Activated T-cell treated with anti-CD3 and anti-CD28 coated beads, Interleukin-2, amount 50 U/mL, for 4 hours (primary cell): ENCODE measurements at regions not wholly inside any gene's neighbourhood (a gene's known extent, or its start where the extent isn't known, plus 50 kb on each side); places are given as distances from the start of the nearest gene placed in this dataset.
"Not testable (repeated sequence)": the region's sequence is repeated elsewhere in the genome, so short reads cannot be mapped to it uniquely, and the experiment has no call there.

Experiments used
- ATAC-seq, 2 donors: fragments of 200-7000 bp; cut with Tn5 transposase; one replicate each; pipeline ENCODE4 v1.10.0; 2021
- DNase-seq: peaks from one replicate; pipeline ENCODE4 v3.0.0-alpha.2; 2020
- H3K27me3 Mint-ChIP-seq: one replicate; pipeline ENCODE4 v1.8.0; 2021; ENCODE audit warnings: low read depth, mixed read lengths
- H3K36me3 Mint-ChIP-seq: one replicate; pipeline ENCODE4 v1.8.0; 2022; ENCODE audit warnings: mixed read lengths; ENCODE audit not compliant: insufficient read depth
- H3K4me1 Mint-ChIP-seq: one replicate; pipeline ENCODE4 v1.8.0; 2021; ENCODE audit warnings: low read depth, mixed read lengths
- H3K4me3 Mint-ChIP-seq: one replicate; pipeline ENCODE4 v1.8.0; 2021; ENCODE audit warnings: mild to moderate bottlenecking, moderate library complexity, mixed read lengths
- H3K9me3 Mint-ChIP-seq: one replicate; pipeline ENCODE4 v1.8.0; 2021; ENCODE audit warnings: mixed read lengths

DNA sequence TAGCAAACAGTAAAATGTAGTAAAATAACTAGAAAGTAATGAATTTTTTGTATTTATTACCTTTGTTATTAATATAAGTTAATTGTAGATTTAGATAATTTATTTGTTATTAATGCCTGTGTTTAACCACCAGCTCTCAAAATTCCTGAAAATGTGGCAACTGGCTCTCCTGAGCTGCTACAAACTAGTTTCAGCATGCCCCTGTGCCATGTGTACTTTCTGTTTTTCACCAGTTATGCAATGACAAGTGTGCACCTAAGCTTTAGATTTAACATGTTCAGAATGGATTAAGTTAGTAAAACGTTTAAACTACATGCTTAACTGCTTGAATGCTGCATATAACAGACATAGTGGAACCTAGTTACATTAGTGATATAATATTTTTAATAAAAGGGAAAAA is 88.1 kb downstream of the POSTN start:
- Mint-ChIP-seq H3K9me3 (no peaks in the 10 kb centered on the region), H3K4me1 (no peaks in the 10 kb centered on the region), H3K4me3 (no peak overlapping the region), H3K27me3 (no peaks in the 10 kb centered on the region), H3K36me3 (no peaks in the 10 kb centered on the region)
- no peak for DNase-seq
- no peak for ATAC-seq

- no peaks in the 10 kb centered on the region for H3K9me3 Mint-ChIP-seq
- no peaks in the 10 kb centered on the region for H3K36me3 Mint-ChIP-seq
- ATAC-seq, result no peak
- no peaks in the 10 kb centered on the region for H3K27me3 Mint-ChIP-seq
- no peak overlapping the region for H3K4me3 Mint-ChIP-seq
- DNase-seq, result no peak
- no peaks in the 10 kb centered on the region for H3K4me1 Mint-ChIP-seq
Observed at GRCh38 chr13:37505531-37505930, 93.0 kb downstream of the POSTN start.

- Mint-ChIP-seq H3K4me3 (no peak overlapping the region), H3K4me1 (no peaks in the 10 kb centered on the region), H3K36me3 (no peaks in the 10 kb centered on the region), H3K27me3 (no peaks in the 10 kb centered on the region), H3K9me3 (no peaks in the 10 kb centered on the region)
- ATAC-seq (no peak), DNase-seq (no peak)
Observed at GRCh38 chr13:37504251-37504650, 94.3 kb downstream of the POSTN start.

GRCh38 chr13:37503287-37503686 is 95.3 kb downstream of the POSTN start:
- Mint-ChIP-seq H3K4me3 (no peak overlapping the region), H3K27me3 (no peaks in the 10 kb centered on the region), H3K36me3 (no peaks in the 10 kb centered on the region), H3K4me1 (no peaks in the 10 kb centered on the region), H3K9me3 (no peaks in the 10 kb centered on the region)
- DNase-seq (no peak), ATAC-seq (no peak)

GRCh38 chr13:37502303-37502993 is 96.1 kb downstream of the POSTN start:
- H3K36me3 Mint-ChIP-seq, DNase-seq, ATAC-seq, H3K4me1 Mint-ChIP-seq, H3K27me3 Mint-ChIP-seq, H3K9me3 Mint-ChIP-seq, H3K4me3 Mint-ChIP-seq: not testable (repeated sequence)

DNA sequence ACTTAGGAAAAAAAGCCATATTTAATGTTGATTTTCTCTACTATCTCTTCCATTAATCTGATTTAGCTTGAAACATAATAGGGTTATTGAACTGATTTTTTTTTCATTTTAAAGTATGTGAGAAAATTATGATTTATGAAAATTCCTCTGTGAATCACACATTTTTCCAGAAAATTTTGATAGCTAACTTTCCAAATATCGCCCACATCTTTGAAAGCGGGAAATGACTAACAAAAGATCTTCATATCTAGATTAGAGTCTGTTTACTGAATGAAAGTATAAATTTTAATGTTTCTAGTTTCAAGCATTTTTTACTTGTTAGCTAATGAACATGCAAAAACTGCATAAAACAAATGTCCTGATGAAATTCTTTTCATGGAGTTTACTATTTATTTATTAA is 97.4 kb downstream of the POSTN start:
- Mint-ChIP-seq H3K4me1 (no peaks in the 10 kb centered on the region), H3K9me3 (peaks cover 3% of the 10 kb centered on the region)

DNA sequence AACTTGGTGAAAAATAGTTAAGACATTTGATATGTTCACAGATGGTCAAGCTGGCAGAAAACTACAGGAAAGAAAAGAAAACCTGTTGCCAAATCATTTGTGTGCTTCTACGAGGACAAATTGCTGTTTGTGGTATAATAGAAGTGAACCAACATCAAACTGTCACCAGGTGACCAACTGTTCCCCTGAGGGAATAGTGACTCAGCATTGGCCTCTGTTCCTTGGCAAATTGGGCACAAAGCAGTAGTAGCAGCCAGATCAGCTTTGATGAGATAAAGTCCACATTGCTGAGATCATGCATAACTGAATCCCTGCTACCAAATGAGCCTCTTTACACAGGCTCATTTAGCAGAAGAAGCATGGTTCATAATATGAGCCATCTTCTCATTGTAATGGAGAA is 103.5 kb downstream of the POSTN start:
- Mint-ChIP-seq H3K4me1 (no peaks in the 10 kb centered on the region), H3K9me3 (peaks cover 3% of the 10 kb centered on the region), H3K36me3 (no peaks in the 10 kb centered on the region), H3K27me3 (no peaks in the 10 kb centered on the region), H3K4me3 (no peak overlapping the region)
- DNase-seq (no peak), ATAC-seq (no peak)

More for the DNA sequence above, 97.4 kb downstream of the POSTN start:
- Mint-ChIP-seq H3K27me3 (no peaks in the 10 kb centered on the region), H3K36me3 (no peaks in the 10 kb centered on the region), H3K4me3 (no peak overlapping the region)
- no peak for ATAC-seq
- DNase-seq, result no peak

GRCh38 chr13:37493775-37494174 is 104.8 kb downstream of the POSTN start:
- H3K4me3 Mint-ChIP-seq, result no peak overlapping the region
- DNase-seq, result no peak
- no peak for ATAC-seq
- peaks cover 3% of the 10 kb centered on the region for H3K9me3 Mint-ChIP-seq
- H3K36me3 Mint-ChIP-seq, result no peaks in the 10 kb centered on the region
- H3K27me3 Mint-ChIP-seq, result no peaks in the 10 kb centered on the region
- no peaks in the 10 kb centered on the region for H3K4me1 Mint-ChIP-seq

DNA sequence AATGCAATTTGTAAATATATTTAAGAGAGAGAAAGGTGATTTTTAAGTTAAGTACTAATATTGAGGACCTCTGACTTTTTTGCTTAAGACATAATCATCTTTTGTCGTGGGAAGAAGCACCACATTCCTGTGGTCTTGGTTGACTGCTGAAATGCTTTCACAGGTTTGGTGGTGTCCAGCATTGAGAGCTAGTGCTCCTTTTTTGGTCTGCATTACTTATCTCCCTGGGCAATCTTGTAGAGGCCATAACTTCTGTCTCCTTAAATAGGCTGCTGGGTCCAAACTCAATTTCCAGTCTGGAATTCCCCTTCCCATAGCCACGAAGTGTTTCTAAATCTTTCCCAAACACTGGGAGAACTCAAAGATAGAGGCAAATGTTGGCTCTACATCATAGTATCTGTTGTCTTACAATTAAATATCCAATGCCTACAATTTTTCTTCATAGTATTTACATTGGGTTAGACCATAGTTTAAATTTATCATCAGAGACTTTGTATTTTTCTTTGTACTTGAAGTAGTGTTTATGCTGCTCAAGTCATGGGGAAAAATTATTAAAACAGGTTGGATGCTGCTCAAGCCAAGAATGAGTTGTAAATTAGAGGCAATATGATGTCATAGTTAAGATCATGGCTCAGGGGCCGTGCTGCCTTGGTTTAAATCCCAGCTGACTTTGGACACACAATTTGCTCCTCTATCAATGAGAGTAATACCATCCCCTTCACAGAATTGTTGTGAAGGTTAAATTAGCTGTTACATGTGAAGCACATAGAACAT is 105.6 kb downstream of the POSTN start:
- no peaks in the 10 kb centered on the region for H3K36me3 Mint-ChIP-seq
- H3K27me3 Mint-ChIP-seq, result no peaks in the 10 kb centered on the region
- DNase-seq (no peak), ATAC-seq (no peak)
- H3K4me3 Mint-ChIP-seq, result no peak overlapping the region
- peaks cover 3% of the 10 kb centered on the region for H3K9me3 Mint-ChIP-seq
- H3K4me1 Mint-ChIP-seq, result no peaks in the 10 kb centered on the region

GRCh38 chr13:37492075-37492474 is 106.5 kb downstream of the POSTN start:
- Mint-ChIP-seq H3K9me3 (peaks cover 3% of the 10 kb centered on the region), H3K36me3 (no peaks in the 10 kb centered on the region), H3K4me1 (no peaks in the 10 kb centered on the region), H3K4me3 (no peak overlapping the region), H3K27me3 (no peaks in the 10 kb centered on the region)
- DNase-seq (no peak), ATAC-seq (no peak)

DNA sequence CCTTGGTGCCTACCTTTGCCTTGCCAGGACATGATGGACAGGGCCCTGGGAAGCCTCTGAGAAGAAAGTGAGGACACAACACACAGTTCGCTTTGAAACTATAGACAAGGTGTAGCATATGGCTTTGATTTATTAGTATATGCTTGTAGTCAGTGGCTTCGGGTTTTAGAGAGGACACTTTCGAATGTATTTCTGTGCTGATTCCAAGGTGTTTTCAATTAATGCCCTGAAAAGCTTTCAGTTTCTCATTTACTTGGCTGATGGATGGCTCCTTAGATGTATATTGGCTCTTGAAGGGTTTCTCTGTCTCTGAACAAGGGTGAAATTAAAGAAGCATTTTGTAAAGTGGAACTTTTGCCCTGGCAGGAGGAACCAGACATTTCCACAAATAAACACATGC is 106.9 kb downstream of the POSTN start:
- Mint-ChIP-seq H3K27me3 (no peaks in the 10 kb centered on the region), H3K36me3 (no peaks in the 10 kb centered on the region)
- no peak for ATAC-seq

GRCh38 chr13:37490176-37490779 is 108.3 kb downstream of the POSTN start:
- Mint-ChIP-seq H3K27me3 (no peaks in the 10 kb centered on the region), H3K36me3 (no peaks in the 10 kb centered on the region), H3K9me3 (no peaks in the 10 kb centered on the region), H3K4me3 (no peak overlapping the region), H3K4me1 (no peaks in the 10 kb centered on the region)
- DNase-seq (no peak), ATAC-seq (no peak)

More for the DNA sequence above, 106.9 kb downstream of the POSTN start:
- Mint-ChIP-seq H3K4me3 (no peak overlapping the region), H3K9me3 (peaks cover 3% of the 10 kb centered on the region), H3K4me1 (no peaks in the 10 kb centered on the region)
- DNase-seq, result no peak

DNA sequence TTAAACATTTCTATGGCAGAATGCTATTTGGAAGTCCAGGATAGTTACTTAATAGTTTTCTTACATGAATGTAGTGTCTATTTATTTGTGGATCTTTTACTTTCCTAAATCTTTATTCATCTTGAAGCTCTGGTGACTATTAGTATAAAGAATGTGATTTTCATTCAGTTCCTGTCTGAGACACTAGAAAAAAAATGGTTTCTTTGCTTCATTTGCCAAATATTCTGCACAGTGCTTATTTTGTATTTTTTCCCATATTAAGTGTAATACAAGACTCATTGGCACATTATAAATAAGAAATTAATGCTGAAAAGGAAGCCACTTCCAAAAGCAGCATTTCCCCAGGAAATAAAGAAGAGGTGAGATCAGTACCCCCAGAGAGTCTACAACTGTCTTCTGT is 109.8 kb downstream of the POSTN start:
- ATAC-seq, result no peak
- no peaks in the 10 kb centered on the region for H3K36me3 Mint-ChIP-seq

DNA sequence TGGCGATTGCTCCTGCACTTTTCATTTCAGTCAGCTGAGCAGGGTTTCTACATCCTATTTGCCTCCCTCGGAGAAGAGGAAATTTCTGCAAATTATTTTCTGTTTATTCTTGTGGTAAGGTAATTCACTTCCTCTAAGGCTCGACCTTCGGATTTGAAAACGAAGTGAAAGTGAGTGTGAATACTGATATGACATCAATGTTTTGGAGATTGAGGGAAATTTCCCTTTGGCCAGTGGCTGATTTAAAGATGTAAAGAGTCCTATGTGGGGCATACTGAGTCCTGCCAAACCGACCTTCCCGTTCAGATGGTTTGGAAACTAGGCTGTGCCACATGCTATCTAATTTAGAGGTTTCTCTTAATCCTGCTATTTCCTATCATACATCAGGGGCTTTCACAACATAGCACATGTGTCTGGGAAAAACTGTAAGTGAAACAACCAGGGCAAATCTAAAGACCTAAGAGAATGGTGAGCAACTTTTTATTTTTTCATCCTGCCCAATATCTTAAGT is 112.3 kb downstream of the POSTN start:
- no peaks in the 10 kb centered on the region for H3K27me3 Mint-ChIP-seq
- ATAC-seq (no peak), DNase-seq (no peak)
- H3K9me3 Mint-ChIP-seq, result no peaks in the 10 kb centered on the region
- no peaks in the 10 kb centered on the region for H3K36me3 Mint-ChIP-seq
- no peaks in the 10 kb centered on the region for H3K4me1 Mint-ChIP-seq
- H3K4me3 Mint-ChIP-seq, result no peak overlapping the region

More for the DNA sequence above, 109.8 kb downstream of the POSTN start:
- no peaks in the 10 kb centered on the region for H3K4me1 Mint-ChIP-seq
- H3K9me3 Mint-ChIP-seq, result no peaks in the 10 kb centered on the region
- no peak overlapping the region for H3K4me3 Mint-ChIP-seq
- DNase-seq, result no peak
- H3K27me3 Mint-ChIP-seq, result no peaks in the 10 kb centered on the region

- Mint-ChIP-seq H3K27me3 (no peaks in the 10 kb centered on the region), H3K9me3 (no peaks in the 10 kb centered on the region), H3K4me1 (no peaks in the 10 kb centered on the region), H3K4me3 (no peak overlapping the region), H3K36me3 (no peaks in the 10 kb centered on the region)
- ATAC-seq (no peak), DNase-seq (no peak)
Observed at GRCh38 chr13:37485756-37486155, 112.8 kb downstream of the POSTN start.
